Neuronal stem cell (in vitro differentiated cells): ENCODE measurements at regions not wholly inside any gene's neighbourhood (a gene's known extent, or its start where the extent isn't known, plus 50 kb on each side); places are given as distances from the start of the nearest gene placed in this dataset.
A peak's percentile ranks its signal among the peaks of the same experiment; 100 is the strongest.

Source experiments
- DNase-seq: peaks from one replicate; pipeline ENCODE4 v3.0.0-alpha.2; 2013; ENCODE audit warnings: low spot score
- H2AFZ ChIP-seq: one replicate; pipeline ENCODE4 v1.6.1; 2013; ENCODE audit warnings: mild to moderate bottlenecking, low read length, inconsistent platforms
- H2AK5ac ChIP-seq: 2 replicates; pipeline ENCODE4 v1.6.1; 2013; ENCODE audit warnings: low read depth, mild to moderate bottlenecking, inconsistent platforms, low read length, moderate library complexity, mixed read lengths
- H2BK120ac ChIP-seq: 2 replicates; pipeline ENCODE4 v1.6.1; 2013; ENCODE audit warnings: low read depth, mild to moderate bottlenecking, inconsistent platforms, low read length, moderate library complexity, mixed read lengths
- H2BK12ac ChIP-seq: one replicate; pipeline ENCODE4 v1.6.1; 2013; ENCODE audit warnings: low read length, inconsistent platforms
- H2BK15ac ChIP-seq: 2 replicates; pipeline ENCODE4 v1.6.1; 2013; ENCODE audit warnings: mild to moderate bottlenecking, low read length, inconsistent platforms, mixed read lengths
- H2BK5ac ChIP-seq: one replicate; pipeline ENCODE4 v1.6.1; 2013; ENCODE audit warnings: inconsistent platforms, mild to moderate bottlenecking, low read length, moderate library complexity
- H3K14ac ChIP-seq: one replicate; pipeline ENCODE4 v1.6.1; 2013; ENCODE audit warnings: low read length, inconsistent platforms
- H3K18ac ChIP-seq: 2 replicates; pipeline ENCODE4 v1.6.1; 2013; ENCODE audit warnings: low read length, inconsistent platforms
- H3K23ac ChIP-seq: 2 replicates; pipeline ENCODE4 v1.6.1; 2013; ENCODE audit warnings: low read depth, mild to moderate bottlenecking, mixed read lengths, low read length, inconsistent platforms; ENCODE audit not compliant: poor library complexity
- H3K27ac ChIP-seq: replicated peaks from 3 replicates; pipeline ENCODE4 v1.5.1; 2013; ENCODE audit warnings: low read length, inconsistent platforms
- H3K27me3 ChIP-seq, 3 experiments: 2 replicates each; pipeline ENCODE4 v1.6.1; 2013; ENCODE audit warnings: low read length in 3 of 3, mild to moderate bottlenecking in 2 of 3, inconsistent platforms in 1 of 3, low read depth in 1 of 3, mixed read lengths in 1 of 3, moderate library complexity in 1 of 3; ENCODE audit not compliant: control insufficient read depth in 3 of 3, insufficient read depth in 3 of 3
- H3K36me3 ChIP-seq, 2 donors: replicated peaks in 1 of 2; 2 replicates each; pipeline ENCODE4 v1.6.1; 2013; ENCODE audit warnings: low read length in 2 of 2; ENCODE audit not compliant: control insufficient read depth in 2 of 2, insufficient read depth in 2 of 2
- H3K4ac ChIP-seq: 2 replicates; pipeline ENCODE4 v1.6.1; 2013; ENCODE audit warnings: inconsistent platforms, mild to moderate bottlenecking, low read length, moderate library complexity
- H3K4me1 ChIP-seq, 2 donors: 1 replicate in 1 of 2; 2 replicates in 1 of 2; pipeline ENCODE4 v1.6.1; 2013; ENCODE audit warnings: low read length in 2 of 2, low read depth in 1 of 2; ENCODE audit not compliant: control insufficient read depth in 2 of 2, insufficient read depth in 1 of 2
- H3K4me2 ChIP-seq: one replicate; pipeline ENCODE4 v1.6.1; 2013; ENCODE audit warnings: mild to moderate bottlenecking, low read length, inconsistent platforms; ENCODE audit not compliant: insufficient read depth, poor library complexity, severe bottlenecking
- H3K4me3 ChIP-seq, 2 donors: 2 replicates each; pipeline ENCODE4 v1.5.1; 2013; ENCODE audit warnings: low read length in 2 of 2, mild to moderate bottlenecking in 2 of 2, inconsistent platforms in 1 of 2, moderate library complexity in 1 of 2
- H3K79me1 ChIP-seq: one replicate; pipeline ENCODE4 v1.6.1; 2013; ENCODE audit warnings: low read depth, mild to moderate bottlenecking, inconsistent platforms, low read length, moderate library complexity
- H3K9ac ChIP-seq: one replicate; pipeline ENCODE4 v1.6.1; 2013; ENCODE audit warnings: mild to moderate bottlenecking, low read depth, low read length, inconsistent platforms; ENCODE audit not compliant: poor library complexity
- H3K9me3 ChIP-seq, 2 donors: replicated peaks in 1 of 2; 2 replicates each; pipeline versions ENCODE3 to v1.6.1; 2013; ENCODE audit warnings: low read length in 2 of 2, mild to moderate bottlenecking in 2 of 2, inconsistent platforms in 1 of 2, low read depth in 1 of 2, mixed read lengths in 1 of 2, moderate library complexity in 1 of 2; ENCODE audit not compliant: control insufficient read depth in 2 of 2, insufficient read depth in 1 of 2
- H4K8ac ChIP-seq: one replicate; pipeline ENCODE4 v1.6.1; 2013; ENCODE audit warnings: low read depth, mild to moderate bottlenecking, inconsistent platforms, low read length, moderate library complexity
- H4K91ac ChIP-seq: one replicate; pipeline ENCODE4 v1.6.1; 2013; ENCODE audit warnings: low read length, low read depth, mild to moderate bottlenecking, inconsistent platforms; ENCODE audit not compliant: poor library complexity
- WGBS, 2 donors: extraction: QIAGEN DNeasy Blood & Tissue Kit; methylation state at CpG; one replicate each; pipeline ENCODE4 v1.1.7; 2013; ENCODE audit warnings: missing lambda C conversion rate in 2 of 2, mixed read lengths in 1 of 2; ENCODE audit not compliant: insufficient read length in 2 of 2, insufficient replicate concordance in 1 of 2; ENCODE audit errors: extremely low coverage in 2 of 2; 5-methylcytosine and 5-hydroxymethylcytosine counted together

DNA sequence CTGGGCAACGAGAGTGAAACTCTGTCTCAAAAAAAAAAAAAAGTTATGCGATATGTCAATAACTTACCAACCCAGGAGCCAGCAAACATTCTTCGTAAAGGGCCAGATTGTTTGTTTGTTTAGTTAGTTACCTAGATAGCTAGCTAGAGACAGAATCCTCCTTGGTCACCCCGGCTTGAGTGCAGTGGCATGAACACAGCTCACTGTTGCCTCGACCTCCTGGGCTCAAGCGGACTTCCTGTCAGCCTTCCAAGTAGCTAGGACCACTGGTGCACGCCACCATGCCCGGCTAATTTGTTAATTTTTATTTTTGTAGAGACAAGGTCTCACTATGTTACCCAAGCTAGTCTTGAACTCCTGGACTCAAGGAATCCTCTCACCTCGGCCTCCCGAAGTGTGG, 113.0 kb downstream of the LITAF start:
- Histone ChIP-seq H2BK5ac (no peak overlapping the region), H2AFZ (no peak overlapping the region), H3K4me3 (no peak overlapping the region), H3K4me2 (no peak overlapping the region), H3K9me3 (peaks cover 0 to 2% of the 10 kb centered on the region in 2 donors), H3K79me1 (no peaks in the 10 kb centered on the region), H3K27me3 (peaks cover 0 to 9% (median 0%) of the 10 kb centered on the region in 3 experiments), H3K9ac (no peak overlapping the region), H2BK120ac (no peak overlapping the region), H3K36me3 (peaks cover 0 to 3% of the 10 kb centered on the region in 2 donors), H3K23ac (no peak overlapping the region), H3K18ac (no peak overlapping the region), H4K8ac (no peak overlapping the region), H3K14ac (no peak overlapping the region), H3K4ac (no peak overlapping the region), H3K27ac (no peak overlapping the region), H2BK15ac (no peak overlapping the region), H4K91ac (no peak overlapping the region), H2BK12ac (no peak overlapping the region), H3K4me1 (peaks cover 0 to 3% of the 10 kb centered on the region in 2 donors), H2AK5ac (peak overlapping the region; percentile 56)
- whole genome bisulfite sequencing, 2 donors: no CpG with 5 or more reads among the region's 10 CpGs
- no peak for DNase-seq

GRCh38 chr16:11474617-11475291, 112.0 kb downstream of the LITAF start:
- no peak overlapping the region for H3K14ac ChIP-seq
- no peak overlapping the region for H3K4me2 ChIP-seq
- H3K9me3 ChIP-seq: peaks cover 0 to 2% of the 10 kb centered on the region in 2 donors
- H3K79me1 ChIP-seq: no peaks in the 10 kb centered on the region
- H3K27ac ChIP-seq: no peak overlapping the region
- H3K23ac ChIP-seq: no peak overlapping the region
- no peak overlapping the region for H2BK5ac ChIP-seq
- peaks cover 0 to 3% of the 10 kb centered on the region in 2 donors for H3K4me1 ChIP-seq
- H3K4me3 ChIP-seq: no peak overlapping the region
- no peak overlapping the region for H4K91ac ChIP-seq
- no peak overlapping the region for H2AFZ ChIP-seq
- no peak overlapping the region for H3K9ac ChIP-seq
- no peak overlapping the region for H3K18ac ChIP-seq
- H2BK15ac ChIP-seq: no peak overlapping the region
- H3K36me3 ChIP-seq: peaks cover 0 to 3% of the 10 kb centered on the region in 2 donors
- H2AK5ac ChIP-seq: no peak overlapping the region
- WGBS, 2 donors: no CpG with 5 or more reads among the region's 8 CpGs
- H3K27me3 ChIP-seq: peaks cover 0 to 9% (median 0%) of the 10 kb centered on the region in 3 experiments
- no peak overlapping the region for H3K4ac ChIP-seq
- H2BK12ac ChIP-seq: no peak overlapping the region
- H2BK120ac ChIP-seq: no peak overlapping the region
- no peak for DNase-seq
- no peak overlapping the region for H4K8ac ChIP-seq

DNA sequence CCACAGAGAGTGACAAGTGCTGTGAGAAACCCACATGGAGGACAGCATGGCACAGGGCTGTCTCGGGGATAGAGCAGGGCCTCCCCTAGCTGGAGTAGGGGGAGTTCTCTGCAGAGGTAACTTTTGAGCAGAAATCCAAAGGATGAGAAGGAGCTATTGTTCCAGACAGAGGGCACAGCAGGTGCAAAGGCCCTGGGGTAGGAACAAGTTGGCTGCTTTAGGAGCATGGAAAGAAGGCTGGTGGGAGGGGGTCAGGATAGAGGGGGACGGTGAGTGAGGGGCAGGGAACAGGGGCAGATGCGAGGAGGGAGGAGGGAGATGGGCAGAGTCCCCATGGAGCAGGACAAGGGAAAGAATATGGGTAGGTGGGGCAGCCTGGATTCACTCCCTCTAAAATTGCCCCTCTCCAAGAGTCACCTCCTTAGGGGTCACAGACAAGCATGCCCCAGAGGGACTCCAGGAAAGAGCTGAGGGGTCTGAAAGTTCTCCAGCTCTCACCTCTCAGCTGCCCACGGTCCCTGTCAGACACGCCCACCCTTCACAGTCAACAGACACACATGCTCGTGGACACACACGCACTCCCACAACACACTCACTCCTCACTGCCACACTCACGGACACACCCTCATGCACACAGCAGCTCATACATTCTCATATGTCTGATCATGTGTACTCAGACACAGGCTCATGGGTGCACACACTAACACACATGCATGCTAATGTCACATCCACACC, 110.7 kb downstream of the LITAF start:
- Histone ChIP-seq H2AFZ (no peak overlapping the region), H2BK120ac (no peak overlapping the region), H3K79me1 (no peaks in the 10 kb centered on the region), H4K8ac (peak overlapping the region; percentile 78), H3K4me3 (no peak overlapping the region), H3K36me3 (peaks cover 0 to 3% of the 10 kb centered on the region in 2 donors), H3K14ac (peak overlapping the region; percentile 95), H3K18ac (peak overlapping the region; percentile 74), H3K4ac (peak overlapping the region; percentile 93), H3K27me3 (no peaks in the 10 kb centered on the region), H3K4me1 (peaks cover 0 to 3% of the 10 kb centered on the region in 2 donors), H3K4me2 (no peak overlapping the region), H2BK12ac (peak overlapping the region; percentile 73), H3K27ac (no peak overlapping the region), H2AK5ac (peak overlapping the region; percentile 95), H3K9ac (peak overlapping the region; percentile 68), H2BK15ac (no peak overlapping the region), H3K9me3 (peaks cover 0 to 2% of the 10 kb centered on the region in 2 donors), H2BK5ac (no peak overlapping the region), H3K23ac (peak overlapping the region; percentile 82), H4K91ac (no peak overlapping the region)
- no CpG with 5 or more reads among the region's 8 CpGs for WGBS, 2 donors
- no peak for DNase-seq

DNA sequence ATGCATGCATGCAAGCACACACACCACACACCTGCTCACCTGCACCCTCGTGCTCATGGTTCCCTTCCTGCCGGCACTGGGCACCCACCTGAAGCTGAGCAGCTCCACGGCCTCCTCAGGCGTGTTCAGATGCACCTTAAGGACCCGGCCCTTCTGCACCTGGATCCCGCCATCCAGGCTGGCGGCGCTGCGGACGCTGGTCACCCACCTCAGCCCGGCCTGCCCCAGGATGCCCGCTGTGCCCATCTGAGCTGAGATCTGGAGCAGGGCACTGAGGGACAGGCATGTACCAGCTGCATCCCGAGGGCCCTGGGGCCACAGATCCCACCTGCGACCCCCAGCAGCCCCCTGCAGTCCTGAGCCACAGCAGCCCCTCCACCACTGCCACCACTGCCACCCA, 110.0 kb downstream of the LITAF start:
- no CpG with 5 or more reads among the region's 14 CpGs for WGBS, 2 donors
- H3K36me3 ChIP-seq: peaks cover 0 to 3% of the 10 kb centered on the region in 2 donors

More for the DNA sequence above, 110.0 kb downstream of the LITAF start:
- no peak overlapping the region for H2BK15ac ChIP-seq
- peak overlapping the region; percentile 74 for H3K18ac ChIP-seq
- peak overlapping the region; percentile 95 for H3K14ac ChIP-seq
- peak overlapping the region; percentile 82 for H3K23ac ChIP-seq
- H3K4me3 ChIP-seq: no peak overlapping the region
- no peak for DNase-seq
- H3K9me3 ChIP-seq: peaks cover 0 to 2% of the 10 kb centered on the region in 2 donors
- no peaks in the 10 kb centered on the region for H3K79me1 ChIP-seq
- H3K4ac ChIP-seq: peak overlapping the region; percentile 30
- peak overlapping the region; percentile 95 for H2AK5ac ChIP-seq
- peaks cover 0 to 3% of the 10 kb centered on the region in 2 donors for H3K4me1 ChIP-seq
- H2BK5ac ChIP-seq: no peak overlapping the region
- no peak overlapping the region for H3K4me2 ChIP-seq
- H3K9ac ChIP-seq: peak overlapping the region; percentile 68
- no peaks in the 10 kb centered on the region for H3K27me3 ChIP-seq
- no peak overlapping the region for H2BK120ac ChIP-seq
- H4K8ac ChIP-seq: peak overlapping the region; percentile 78
- peak overlapping the region; percentile 88 for H2BK12ac ChIP-seq
- H2AFZ ChIP-seq: no peak overlapping the region
- H4K91ac ChIP-seq: no peak overlapping the region
- no peak overlapping the region for H3K27ac ChIP-seq
